ENCODE measurements at regions not wholly inside any gene's neighbourhood (a gene's known extent, or its start where the extent isn't known, plus 50 kb on each side); places are given as distances from the start of the nearest gene placed in this dataset.

DNA sequence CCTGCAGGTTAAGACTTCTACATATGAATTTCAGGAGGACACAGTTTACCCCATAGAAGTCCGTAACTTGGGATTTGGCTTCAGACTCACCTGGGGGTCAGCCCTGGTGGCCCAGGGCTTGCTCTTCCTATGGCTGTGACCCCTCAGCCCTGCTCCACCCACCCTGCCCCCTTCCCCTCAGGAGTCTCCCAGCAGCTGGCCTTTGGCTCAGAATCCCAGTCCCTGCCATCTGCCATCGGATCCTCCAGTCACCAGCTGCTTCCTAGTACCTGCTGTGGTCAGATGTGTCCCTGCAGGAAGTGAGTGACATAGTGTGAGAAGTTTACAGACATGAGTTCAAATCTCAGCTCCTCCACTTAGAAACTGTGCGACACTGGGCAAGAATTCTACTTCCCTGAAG, 332.6 kb downstream of the NPHP4 start:
- DNase-seq (ENCODE audit: low read depth): no peak

DNA sequence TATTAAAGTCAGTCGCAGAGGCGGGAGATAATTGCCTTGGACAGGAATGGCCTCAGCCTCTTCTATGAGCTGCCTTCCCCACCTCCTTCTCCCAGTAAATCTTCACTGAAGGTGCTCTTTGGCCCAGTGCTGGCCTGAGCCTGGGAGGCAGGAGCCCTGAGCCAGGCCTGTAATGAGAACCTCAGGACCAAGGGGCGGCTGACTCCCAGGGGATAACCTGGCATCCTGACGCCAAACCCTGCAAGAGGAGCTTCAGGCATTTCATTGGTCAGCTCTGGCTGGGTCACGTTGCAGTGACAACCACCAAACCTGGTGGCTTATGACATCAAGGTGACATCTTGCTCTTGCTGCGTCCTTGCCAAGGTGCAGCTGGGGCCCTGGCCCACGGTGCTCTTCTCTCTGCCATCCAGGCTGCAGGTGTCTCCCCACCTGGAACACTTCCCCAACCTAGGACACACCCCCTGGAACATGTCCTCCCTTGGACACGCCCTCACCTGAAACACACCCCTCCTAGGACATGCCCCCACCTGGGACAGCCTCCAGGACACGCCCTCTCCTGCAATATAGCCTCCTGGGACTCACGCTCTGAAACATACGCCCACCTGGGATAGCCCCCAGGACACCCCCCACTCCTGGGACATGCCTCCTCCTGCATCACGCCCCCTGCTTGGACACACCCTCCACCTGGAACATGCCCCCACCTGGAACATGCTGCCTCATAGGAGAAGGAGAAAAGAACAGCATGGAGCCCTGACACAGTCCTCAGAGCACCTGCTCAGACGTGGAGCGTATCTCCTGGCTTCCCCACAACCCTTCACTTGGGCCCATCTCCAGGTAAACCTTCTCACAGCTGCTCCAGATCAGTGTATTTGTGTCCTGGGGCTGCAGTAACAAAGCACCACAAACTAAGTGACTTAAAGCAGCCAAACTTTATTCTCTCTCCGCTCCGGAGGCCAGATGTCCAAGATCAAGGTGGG, 333.6 kb downstream of the NPHP4 start:
- DNase-seq (ENCODE audit: low read depth): no peak

- DNase-seq (ENCODE audit: low read depth): no peak
Measured at GRCh38 chr1:5651964-5652821, 340.0 kb downstream of the NPHP4 start.

GRCh38 chr1:5651473-5651872, 340.8 kb downstream of the NPHP4 start:
- no peak for DNase-seq (ENCODE audit: low read depth)

DNA sequence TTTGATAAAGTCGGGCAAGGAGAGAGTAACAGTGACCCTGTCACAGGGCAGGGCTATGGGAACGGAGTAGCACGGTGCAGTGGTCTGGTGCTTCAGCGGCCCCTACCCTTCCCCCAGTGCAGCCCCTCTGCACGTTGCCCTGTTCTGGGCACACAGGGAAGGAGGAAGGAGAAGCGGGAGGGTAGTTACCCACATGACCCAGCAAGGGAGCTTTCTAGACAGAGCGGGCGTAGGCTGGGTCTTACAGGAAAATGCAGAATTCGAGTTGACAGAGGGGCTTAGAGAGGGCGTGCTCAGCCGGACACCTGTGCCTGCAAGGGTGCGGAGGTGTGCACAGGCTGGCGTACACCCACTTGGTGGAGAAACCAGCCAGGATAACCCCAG, 341.2 kb downstream of the NPHP4 start:
- DNase-seq (ENCODE audit: low read depth): no peak

DNA sequence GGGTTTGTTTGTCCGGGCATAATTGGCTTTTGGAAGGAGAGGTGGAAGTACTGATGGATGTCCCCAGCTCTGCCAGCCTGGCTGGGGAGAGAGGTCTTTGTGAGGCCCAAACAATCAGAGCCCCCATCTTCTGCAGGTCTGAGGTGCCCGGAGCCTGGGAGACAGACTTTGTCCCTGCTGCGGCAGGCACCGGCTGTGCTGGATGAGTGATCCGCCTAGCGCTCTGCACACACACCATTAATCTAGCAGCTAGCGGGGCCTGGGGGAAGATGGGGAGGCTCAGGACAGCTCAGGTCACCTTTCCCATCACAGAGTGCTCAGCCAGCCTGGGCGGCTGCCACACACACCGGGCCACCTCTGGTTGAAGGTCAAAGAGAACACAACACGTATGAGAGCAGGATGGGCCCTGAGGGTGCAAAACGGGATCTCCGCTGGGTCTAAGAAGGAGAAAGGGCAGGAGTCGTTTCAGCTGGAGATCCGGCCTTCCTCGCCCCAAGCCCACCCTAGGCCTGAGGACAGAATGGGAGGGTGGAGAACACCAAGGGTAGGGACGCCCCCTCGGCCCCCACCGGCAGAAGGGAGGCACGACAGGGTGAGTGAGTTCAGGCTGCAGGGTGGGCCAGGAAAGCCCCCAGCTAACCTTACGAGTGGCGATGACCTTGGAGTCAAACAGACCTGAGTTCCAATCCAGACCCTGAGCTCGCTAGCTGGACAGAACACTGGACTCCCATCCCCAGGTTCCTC, 341.8 kb downstream of the NPHP4 start:
- DNase-seq (ENCODE audit: low read depth): no peak

- no peak for DNase-seq (ENCODE audit: low read depth)
Measured at GRCh38 chr1:5649795-5650194, 342.4 kb downstream of the NPHP4 start.

GRCh38 chr1:5649166-5649551, 343.1 kb downstream of the NPHP4 start:
- no peak for DNase-seq (ENCODE audit: low read depth)

DNA sequence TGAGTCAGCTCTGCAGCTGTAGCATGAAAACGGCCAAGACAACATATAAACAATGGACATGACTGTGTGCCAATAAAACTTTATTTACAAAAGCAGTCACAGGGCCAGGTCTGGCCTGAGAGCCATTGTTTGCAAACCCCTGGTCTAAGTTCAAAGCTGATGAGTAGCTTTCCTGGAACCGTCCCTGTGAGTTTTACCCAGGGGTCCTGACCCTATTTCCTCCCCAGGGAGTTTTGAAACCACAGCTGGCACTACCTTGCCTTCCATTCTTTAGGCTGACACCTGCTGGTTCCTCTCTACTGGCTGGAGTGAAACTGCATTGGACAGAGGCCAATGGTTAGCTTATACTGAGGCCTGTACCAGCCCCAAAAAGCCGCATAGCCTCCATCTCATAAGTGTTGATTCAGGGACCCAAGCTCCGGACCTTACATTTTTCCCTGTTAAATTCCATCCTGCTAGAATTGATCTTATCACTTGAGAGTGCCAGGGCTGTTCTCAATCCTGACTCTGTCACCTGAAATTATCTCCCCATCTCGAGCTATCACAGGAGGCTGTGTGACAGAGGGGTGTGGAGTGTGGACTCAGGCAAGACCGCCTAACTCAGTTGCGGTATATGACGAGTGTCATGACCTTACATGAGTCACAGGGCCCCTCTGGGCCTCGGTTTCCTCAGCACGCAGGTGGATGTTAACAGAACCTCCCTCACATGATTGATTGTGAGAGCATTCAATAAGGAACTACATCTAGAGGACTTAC, 343.6 kb downstream of the NPHP4 start:
- DNase-seq (ENCODE audit: low read depth): no peak

- DNase-seq (ENCODE audit: low read depth): no peak
Measured at GRCh38 chr1:5647234-5647633, 345.0 kb downstream of the NPHP4 start.

DNA sequence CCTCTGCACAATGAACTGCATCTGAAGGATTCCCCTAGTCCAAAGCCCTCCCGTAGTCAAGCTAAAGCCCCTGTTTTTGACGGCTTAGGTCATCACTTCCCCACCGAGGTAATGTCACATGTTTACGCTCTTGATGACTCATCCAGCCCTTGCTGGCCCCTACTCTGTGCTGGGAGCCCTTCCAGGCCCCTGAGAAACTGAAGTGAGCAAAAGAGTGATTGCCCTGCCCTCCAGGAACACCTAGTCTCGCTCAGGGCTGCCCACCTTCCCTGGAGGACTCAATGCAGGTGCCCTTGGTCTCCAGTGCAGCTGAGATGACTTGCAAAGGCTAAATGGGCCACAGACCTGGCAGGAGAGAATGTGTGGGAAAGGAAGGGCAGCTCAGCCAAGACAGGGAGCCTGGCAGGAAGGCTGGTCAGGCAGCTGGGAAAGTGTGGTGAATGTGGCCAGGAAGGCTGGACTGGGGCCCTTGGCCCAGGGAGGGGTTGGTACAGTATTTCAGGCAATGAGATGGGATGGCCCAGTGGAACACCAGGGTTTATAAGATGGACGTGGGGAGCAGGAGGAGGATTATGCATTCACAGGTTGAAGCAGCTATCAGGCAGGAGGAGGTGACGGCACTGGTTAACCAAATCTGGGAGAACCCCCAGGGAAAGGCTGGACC, 345.6 kb downstream of the NPHP4 start:
- no peak for DNase-seq (ENCODE audit: low read depth)

DNA sequence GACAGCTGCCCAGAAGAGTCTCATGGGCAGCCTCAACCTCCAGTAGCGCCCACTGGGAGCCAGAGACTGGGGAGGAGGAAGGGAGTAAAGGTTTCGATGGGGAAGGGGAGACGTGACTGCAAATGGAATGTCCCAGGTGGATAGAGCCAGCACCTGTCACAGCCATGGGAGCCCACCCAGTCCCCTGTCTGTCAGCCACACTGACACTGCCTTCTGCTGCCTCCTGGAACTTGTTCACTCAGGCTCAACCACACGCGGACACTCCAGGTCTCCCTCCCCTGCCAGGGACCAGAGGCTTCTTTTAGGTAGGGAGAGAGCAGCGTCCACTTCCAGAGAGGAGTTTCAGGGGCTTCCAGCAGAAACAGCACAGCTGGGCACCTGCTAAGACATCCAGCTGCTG, 346.3 kb downstream of the NPHP4 start:
- DNase-seq (ENCODE audit: low read depth): no peak

DNA sequence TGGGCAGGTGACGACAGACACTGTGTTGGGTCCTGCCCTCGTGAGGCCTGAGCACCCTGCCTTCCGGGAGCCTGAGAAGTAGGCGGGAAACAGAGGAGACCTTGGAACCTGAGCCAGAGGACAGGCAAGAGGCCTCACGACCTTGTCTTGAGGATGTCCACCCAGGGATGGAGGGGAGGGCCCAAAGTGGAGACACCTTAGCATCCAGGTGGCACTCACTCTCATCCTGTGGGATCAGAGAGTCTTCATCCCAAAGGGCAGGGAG, 347.2 kb downstream of the NPHP4 start:
- DNase-seq (ENCODE audit: low read depth): no peak

GRCh38 chr1:5644281-5645134, 347.7 kb downstream of the NPHP4 start:
- DNase-seq (ENCODE audit: low read depth): no peak

- no peak for DNase-seq (ENCODE audit: low read depth)
Measured at GRCh38 chr1:5643360-5644107, 348.7 kb downstream of the NPHP4 start.

DNA sequence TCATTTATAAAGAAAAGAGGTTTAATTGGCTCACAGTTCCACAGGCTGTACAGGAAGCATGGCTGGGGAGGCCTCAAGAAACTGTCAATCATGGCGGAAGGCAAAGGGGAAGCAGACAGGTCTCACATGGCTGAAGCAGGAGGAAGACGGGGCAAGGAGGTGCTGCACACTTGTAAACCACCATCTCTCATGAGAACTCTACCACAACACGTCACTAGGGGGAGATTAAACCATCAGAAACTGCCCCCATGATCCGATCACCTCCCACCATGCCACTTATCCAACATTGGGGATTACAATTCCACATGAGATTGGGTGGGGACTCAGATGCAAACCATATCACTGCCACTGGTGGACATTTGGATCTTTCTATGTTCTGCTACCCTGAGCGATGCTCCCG, 351.4 kb downstream of the NPHP4 start:
- DNase-seq (ENCODE audit: low read depth): no peak

- DNase-seq (ENCODE audit: low read depth): no peak
Measured at GRCh38 chr1:5639106-5639722, 353.0 kb downstream of the NPHP4 start.

DNA sequence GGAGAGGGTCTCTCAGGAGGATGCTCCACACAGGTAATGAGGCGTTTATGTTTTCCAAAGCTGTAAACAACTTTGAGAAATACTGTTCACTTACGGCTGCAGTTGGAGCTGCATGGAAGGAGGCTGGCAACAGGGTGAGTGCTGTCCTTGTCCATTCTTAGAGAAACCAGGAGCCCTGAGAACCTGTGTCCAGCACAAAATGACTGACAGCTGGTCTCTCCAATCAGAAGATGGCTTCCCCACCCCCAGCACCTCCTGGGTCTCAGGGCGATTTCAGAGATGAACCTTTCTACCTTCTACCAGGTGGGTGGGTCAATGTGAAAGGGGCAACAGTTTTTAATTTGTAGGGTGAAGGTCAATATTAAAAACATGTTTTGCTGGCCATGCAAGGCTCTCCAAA, 353.6 kb downstream of the NPHP4 start:
- no peak for DNase-seq (ENCODE audit: low read depth)

DNA sequence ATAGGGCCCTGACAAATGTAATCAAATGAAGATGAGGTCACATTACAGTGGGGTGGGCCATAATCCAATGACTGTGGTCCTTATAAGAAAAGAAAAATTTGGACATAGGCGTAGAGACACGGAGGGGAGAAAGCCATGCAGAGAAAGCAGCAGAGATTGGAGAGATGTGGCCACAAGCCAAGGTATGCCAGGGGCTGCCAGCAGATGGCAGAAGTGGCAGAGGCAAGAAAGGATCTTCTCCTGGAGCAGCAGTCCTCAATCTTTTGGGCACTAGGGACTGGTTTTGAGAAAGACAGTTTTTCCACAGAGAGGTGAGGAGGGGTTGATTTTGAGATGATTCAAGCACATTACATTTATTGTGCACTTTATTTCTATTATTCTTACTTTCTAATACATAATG, 355.1 kb downstream of the NPHP4 start:
- DNase-seq (ENCODE audit: low read depth): no peak

All from amniotic epithelial cell (primary cell).